ENCODE measurements at regions not wholly inside any gene's neighbourhood (a gene's known extent, or its start where the extent isn't known, plus 50 kb on each side); places are given as distances from the start of the nearest gene placed in this dataset.

DNA sequence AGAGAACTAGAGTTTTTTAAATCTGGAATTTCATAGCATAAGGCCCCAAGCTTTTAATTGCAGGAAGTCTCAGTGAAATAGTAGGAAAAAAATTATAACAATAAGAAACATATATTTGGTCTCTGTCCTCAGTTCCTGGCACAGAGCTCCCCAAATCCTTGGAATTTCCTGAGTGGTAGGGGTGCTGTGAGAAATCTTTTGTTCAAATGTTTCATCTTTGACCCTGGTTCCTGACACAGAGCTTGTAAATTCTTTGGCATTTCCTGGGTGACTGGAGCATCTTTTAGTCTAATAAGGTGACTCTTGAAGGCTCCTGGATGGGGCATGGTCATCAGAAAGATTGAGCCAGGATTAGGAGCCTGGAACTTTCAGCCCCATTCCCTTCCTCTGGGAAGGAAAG lies 225.7 kb upstream of the AJAP1 start:
- H2BK5ac ChIP-seq (ENCODE audit: low read depth, low read length, poor library complexity, severe bottlenecking), result no peak overlapping the region
- no peaks in the 10 kb centered on the region for H3K9me1 ChIP-seq (ENCODE audit: insufficient read depth, low read length)
- H3K79me1 ChIP-seq (ENCODE audit: low read depth in 1 of 2, low read length in 2 of 2), result no peaks in the 10 kb centered on the region
- H3K23ac ChIP-seq (ENCODE audit: low read depth, low read length), result no peak overlapping the region
- ChIA-PET POLR2A (ENCODE audit: unreplicated experiment) (no interaction called here), CTCF (no interaction called here)
- TF ChIP-seq NFE2L2 (IDR thresholded peaks at IDR 0.05; ENCODE audit: low read depth, low read length) (no peak), RFX5 (IDR thresholded peaks at IDR 0.05; ENCODE audit: low read depth, low read length) (no peak), RCOR1 (IDR thresholded peaks at IDR 0.05; ENCODE audit: insufficient replicate concordance, low read length) (no peak), MXI1 (IDR thresholded peaks at IDR 0.05; ENCODE audit: borderline replicate concordance, low read depth, low read length) (no peak), CEBPB (IDR thresholded peaks at IDR 0.05; ENCODE audit: low read depth, low read length) (no peak), FOS (IDR thresholded peaks at IDR 0.05; ENCODE audit: low read depth, low read length) (no peak), CHD1 (IDR thresholded peaks at IDR 0.05; ENCODE audit: low read depth, low read length) (no peak), MAFK (IDR thresholded peaks at IDR 0.05; ENCODE audit: low read depth, low read length) (no peak), RAD21 (IDR thresholded peaks at IDR 0.05; ENCODE audit: low read length) (no peak), SMC3 (IDR thresholded peaks at IDR 0.05; ENCODE audit: low read depth, low read length) (no peak)
- TF ChIP-seq, protein P1, sequence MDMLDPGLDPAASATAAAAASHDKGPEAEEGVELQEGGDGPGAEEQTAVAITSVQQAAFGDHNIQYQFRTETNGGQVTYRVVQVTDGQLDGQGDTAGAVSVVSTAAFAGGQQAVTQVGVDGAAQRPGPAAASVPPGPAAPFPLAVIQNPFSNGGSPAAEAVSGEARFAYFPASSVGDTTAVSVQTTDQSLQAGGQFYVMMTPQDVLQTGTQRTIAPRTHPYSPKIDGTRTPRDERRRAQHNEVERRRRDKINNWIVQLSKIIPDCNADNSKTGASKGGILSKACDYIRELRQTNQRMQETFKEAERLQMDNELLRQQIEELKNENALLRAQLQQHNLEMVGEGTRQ (IDR thresholded peaks at IDR 0.05; ENCODE audit: low read depth, low read length), result no peak
- TF ChIP-seq, protein P2, sequence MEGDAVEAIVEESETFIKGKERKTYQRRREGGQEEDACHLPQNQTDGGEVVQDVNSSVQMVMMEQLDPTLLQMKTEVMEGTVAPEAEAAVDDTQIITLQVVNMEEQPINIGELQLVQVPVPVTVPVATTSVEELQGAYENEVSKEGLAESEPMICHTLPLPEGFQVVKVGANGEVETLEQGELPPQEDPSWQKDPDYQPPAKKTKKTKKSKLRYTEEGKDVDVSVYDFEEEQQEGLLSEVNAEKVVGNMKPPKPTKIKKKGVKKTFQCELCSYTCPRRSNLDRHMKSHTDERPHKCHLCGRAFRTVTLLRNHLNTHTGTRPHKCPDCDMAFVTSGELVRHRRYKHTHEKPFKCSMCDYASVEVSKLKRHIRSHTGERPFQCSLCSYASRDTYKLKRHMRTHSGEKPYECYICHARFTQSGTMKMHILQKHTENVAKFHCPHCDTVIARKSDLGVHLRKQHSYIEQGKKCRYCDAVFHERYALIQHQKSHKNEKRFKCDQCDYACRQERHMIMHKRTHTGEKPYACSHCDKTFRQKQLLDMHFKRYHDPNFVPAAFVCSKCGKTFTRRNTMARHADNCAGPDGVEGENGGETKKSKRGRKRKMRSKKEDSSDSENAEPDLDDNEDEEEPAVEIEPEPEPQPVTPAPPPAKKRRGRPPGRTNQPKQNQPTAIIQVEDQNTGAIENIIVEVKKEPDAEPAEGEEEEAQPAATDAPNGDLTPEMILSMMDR (conservative IDR thresholded peaks at IDR 0.05; ENCODE audit: low read depth, low read length), result no peak
- dilution Hi-C loops (cut with HindIII; ENCODE audit: low sequenced_read_pairs, unreplicated experiment), result no loop called here
- H3K4me3 ChIP-seq (ENCODE audit: insufficient read depth, low read depth, low read length), result no peak overlapping the region
- H3K36me3 ChIP-seq (ENCODE audit: control insufficient read depth, insufficient read depth, low read length), result no peaks in the 10 kb centered on the region
- H2BK20ac ChIP-seq (ENCODE audit: low read depth, low read length), result no peak overlapping the region
- ATAC-seq (ENCODE audit: low read depth) (no peak), DNase-seq (no peak)
- H3K4ac ChIP-seq (ENCODE audit: low read depth, low read length), result no peak overlapping the region
- H3K9ac ChIP-seq (ENCODE audit: low read depth, low read length), result no peak overlapping the region
- H2BK120ac ChIP-seq (ENCODE audit: low read depth, low read length), result no peak overlapping the region
- BruUV-seq (replicated peaks), result no TSS peak
- H3K56ac ChIP-seq (ENCODE audit: extremely low read depth, insufficient read depth, low read length), result no peak overlapping the region
- H2BK15ac ChIP-seq (ENCODE audit: low read depth, low read length), result no peak overlapping the region
- no peak overlapping the region for H3K18ac ChIP-seq (ENCODE audit: low read depth, low read length)
- H3K4me1 ChIP-seq (ENCODE audit: control insufficient read depth, insufficient read depth, low read length), result no peaks in the 10 kb centered on the region
- H3K14ac ChIP-seq (replicated peaks; ENCODE audit: low read depth, low read length), result no peak overlapping the region
- no peaks in the 10 kb centered on the region for H3K27me3 ChIP-seq (ENCODE audit: control insufficient read depth, insufficient read depth, low read length)
- intact Hi-C loops (cut with micrococcal nuclease), result no loop called here
- H4K8ac ChIP-seq (ENCODE audit: low read depth in 2 of 2, low read length in 2 of 2), result no peak overlapping the region
- H4K91ac ChIP-seq (ENCODE audit: insufficient read depth, low read depth, low read length), result no peak overlapping the region
- H2AK5ac ChIP-seq (ENCODE audit: low read depth, low read length), result no peak overlapping the region
- no peaks in the 10 kb centered on the region for H4K20me1 ChIP-seq (ENCODE audit: insufficient read depth, low read length)
- no peak overlapping the region for H2AK9ac ChIP-seq (replicated peaks; ENCODE audit: low read depth, low read length, poor library complexity)
- no peak overlapping the region for H2AFZ ChIP-seq (replicated peaks; ENCODE audit: low read length, poor library complexity)
- H3K4me2 ChIP-seq (ENCODE audit: low read depth, low read length), result no peak overlapping the region
- H4K5ac ChIP-seq (ENCODE audit: low read depth, low read length), result no peak overlapping the region
- H3K27ac ChIP-seq (ENCODE audit: insufficient read depth, low read length), result no peak overlapping the region
- in situ Hi-C loops (cut with MboI; ENCODE audit: low sequenced_read_pairs), result no loop called here
- peaks cover 46% of the 10 kb centered on the region for H3K9me3 ChIP-seq (ENCODE audit: control insufficient read depth, insufficient read depth, low read length)
